ENCODE measurements at regions not wholly inside any gene's neighbourhood (a gene's known extent, or its start where the extent isn't known, plus 50 kb on each side); places are given as distances from the start of the nearest gene placed in this dataset.
"Not testable (repeated sequence)": the region's sequence is repeated elsewhere in the genome, so short reads cannot be mapped to it uniquely, and the experiment has no call there.

GRCh38 chr2:57402096-57402495 is 644.5 kb upstream of the VRK2 start:
- Histone ChIP-seq H3K9me3 (no peaks in the 10 kb centered on the region), H3K4me3 (no peak overlapping the region), H3K27ac (no peak overlapping the region), H3K4me1 (ENCODE audit: insufficient read depth) (no peaks in the 10 kb centered on the region), H3K36me3 (no peaks in the 10 kb centered on the region), H3K27me3 (no peaks in the 10 kb centered on the region)
- WGBS, 3 donors, result 67 to 71% (median 70%) methylated on average over 2 of the region's 2 CpGs
- no peak for DNase-seq
- intact Hi-C loops (cut with DNase I), result no loop called here
- TF ChIP-seq EP300 (IDR thresholded peaks at IDR 0.05) (no peak), CTCF (IDR thresholded peaks at IDR 0.05) (no peak), POLR2A (IDR thresholded peaks at IDR 0.05) (no peak)

- no peaks in the 10 kb centered on the region for H3K4me1 ChIP-seq (ENCODE audit: insufficient read depth)
- H3K27ac ChIP-seq, result no peak overlapping the region
- H3K4me3 ChIP-seq, result no peak overlapping the region
- TF ChIP-seq POLR2A (IDR thresholded peaks at IDR 0.05), result no peak
- TF ChIP-seq EP300 (IDR thresholded peaks at IDR 0.05), result no peak
- TF ChIP-seq CTCF (IDR thresholded peaks at IDR 0.05), result no peak
- H3K9me3 ChIP-seq, result no peaks in the 10 kb centered on the region
- 10 to 37% (median 24%) methylated on average over 1 of the region's 1 CpG for WGBS, 3 donors
- DNase-seq, result no peak
- intact Hi-C loops (cut with DNase I), result no loop called here
- no peaks in the 10 kb centered on the region for H3K27me3 ChIP-seq
- H3K36me3 ChIP-seq, result no peaks in the 10 kb centered on the region
Measured at GRCh38 chr2:57402755-57403154, 643.9 kb upstream of the VRK2 start.

- no peaks in the 10 kb centered on the region for H3K36me3 ChIP-seq
- no peak for DNase-seq
- no peak overlapping the region for H3K27ac ChIP-seq
- no peaks in the 10 kb centered on the region for H3K4me1 ChIP-seq (ENCODE audit: insufficient read depth)
- intact Hi-C loops (cut with DNase I), result no loop called here
- 62 to 66% (median 65%) methylated on average over 1 of the region's 1 CpG for WGBS, 3 donors
- no peak for TF ChIP-seq POLR2A (IDR thresholded peaks at IDR 0.05)
- no peak for TF ChIP-seq EP300 (IDR thresholded peaks at IDR 0.05)
- no peak for TF ChIP-seq CTCF (IDR thresholded peaks at IDR 0.05)
- no peaks in the 10 kb centered on the region for H3K9me3 ChIP-seq
- H3K4me3 ChIP-seq, result no peak overlapping the region
- H3K27me3 ChIP-seq, result no peaks in the 10 kb centered on the region
Measured at GRCh38 chr2:57407772-57408201, 638.8 kb upstream of the VRK2 start.

- Histone ChIP-seq H3K27ac (no peak overlapping the region), H3K36me3 (no peaks in the 10 kb centered on the region), H3K4me3 (no peak overlapping the region), H3K27me3 (no peaks in the 10 kb centered on the region), H3K9me3 (no peaks in the 10 kb centered on the region), H3K4me1 (ENCODE audit: insufficient read depth) (no peaks in the 10 kb centered on the region)
- no peak for DNase-seq
- intact Hi-C loops (cut with DNase I), result no loop called here
- TF ChIP-seq EP300 (IDR thresholded peaks at IDR 0.05) (no peak), CTCF (IDR thresholded peaks at IDR 0.05) (no peak), POLR2A (IDR thresholded peaks at IDR 0.05) (no peak)
- WGBS, 3 donors, result 92 to 100% (median 100%) methylated on average over 1 of the region's 1 CpG
Measured at GRCh38 chr2:57408587-57408986, 638.0 kb upstream of the VRK2 start.

- no peaks in the 10 kb centered on the region for H3K36me3 ChIP-seq
- intact Hi-C loops (cut with DNase I), result no loop called here
- DNase-seq, result no peak
- no peak overlapping the region for H3K27ac ChIP-seq
- no peaks in the 10 kb centered on the region for H3K4me1 ChIP-seq (ENCODE audit: insufficient read depth)
- H3K4me3 ChIP-seq, result no peak overlapping the region
- TF ChIP-seq CTCF (IDR thresholded peaks at IDR 0.05) (no peak), POLR2A (IDR thresholded peaks at IDR 0.05) (no peak), EP300 (IDR thresholded peaks at IDR 0.05) (no peak)
- no peaks in the 10 kb centered on the region for H3K27me3 ChIP-seq
- H3K9me3 ChIP-seq, result no peaks in the 10 kb centered on the region
- 67 to 76% (median 74%) methylated on average over 4 of the region's 4 CpGs for WGBS, 3 donors
Measured at GRCh38 chr2:57417007-57417406, 629.6 kb upstream of the VRK2 start.

- H3K4me3 ChIP-seq; DNase-seq; intact Hi-C loops (cut with DNase I); H3K27ac ChIP-seq; H3K9me3 ChIP-seq; H3K36me3 ChIP-seq; H3K27me3 ChIP-seq; H3K4me1 ChIP-seq (ENCODE audit: insufficient read depth): not testable (repeated sequence)
- WGBS, 3 donors, result 69 to 77% (median 72%) methylated on average over 14 of the region's 14 CpGs
Measured at GRCh38 chr2:57418859-57419346, 627.7 kb upstream of the VRK2 start.

All from ovary (tissue), 7 donors.